ENCODE measurements at regions not wholly inside any gene's neighbourhood (a gene's known extent, or its start where the extent isn't known, plus 50 kb on each side); places are given as distances from the start of the nearest gene placed in this dataset.
"Not testable (repeated sequence)": the region's sequence is repeated elsewhere in the genome, so short reads cannot be mapped to it uniquely, and the experiment has no call there.

DNA sequence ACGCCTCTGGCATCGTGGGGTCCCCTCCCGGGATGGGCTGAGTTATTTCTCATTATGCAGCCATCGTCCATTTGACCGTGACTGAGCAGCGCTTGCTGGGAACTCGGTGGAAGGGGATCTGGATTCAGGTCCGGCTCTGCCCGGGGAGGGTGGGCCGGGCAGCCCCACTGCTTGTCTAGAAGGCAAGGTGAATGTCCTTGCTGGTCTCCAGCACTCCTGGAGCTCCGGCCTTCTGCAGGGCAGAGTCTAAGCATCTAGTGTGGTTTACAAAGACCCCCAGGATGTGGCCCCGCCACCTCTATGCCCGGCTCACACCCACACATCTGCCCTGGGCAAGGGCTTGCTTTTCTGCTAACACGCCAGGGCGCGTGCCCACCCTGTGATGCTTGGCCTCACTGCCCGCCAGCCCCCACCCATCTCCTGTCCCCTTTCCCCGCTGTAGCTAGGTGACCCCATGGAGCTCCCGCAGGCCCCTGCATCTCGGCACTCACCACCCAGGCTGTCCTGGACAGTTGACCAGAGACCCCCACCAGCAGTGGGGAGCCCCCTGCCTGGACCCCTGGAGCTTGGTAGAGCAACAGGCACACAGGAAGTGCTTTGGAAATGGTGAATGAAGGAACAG, 151.0 kb upstream of the CHST15 start:
- no peak for DNase-seq (ENCODE audit: low read depth, low spot score)

DNA sequence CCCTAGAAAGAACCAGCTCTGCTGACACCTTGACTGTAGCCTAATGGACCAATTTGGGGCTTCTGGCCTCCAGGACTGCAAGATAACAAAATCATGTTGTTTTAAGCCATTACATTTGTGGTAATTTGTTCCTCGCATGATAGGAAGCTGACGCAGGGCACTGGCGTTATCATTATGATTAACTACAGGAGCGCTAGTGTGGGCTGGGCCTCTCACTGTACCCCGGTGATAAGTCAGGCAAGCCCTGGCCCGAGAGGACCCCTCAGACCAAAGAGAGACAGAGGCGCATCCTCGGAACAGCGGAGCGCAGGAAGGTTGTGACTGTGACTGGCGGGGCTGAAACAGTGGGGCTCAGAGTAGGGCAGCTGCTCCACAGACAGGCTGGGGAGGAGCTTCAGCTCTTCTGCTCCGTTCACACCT, 150.3 kb upstream of the CHST15 start:
- no peak for DNase-seq (ENCODE audit: low read depth, low spot score)

DNA sequence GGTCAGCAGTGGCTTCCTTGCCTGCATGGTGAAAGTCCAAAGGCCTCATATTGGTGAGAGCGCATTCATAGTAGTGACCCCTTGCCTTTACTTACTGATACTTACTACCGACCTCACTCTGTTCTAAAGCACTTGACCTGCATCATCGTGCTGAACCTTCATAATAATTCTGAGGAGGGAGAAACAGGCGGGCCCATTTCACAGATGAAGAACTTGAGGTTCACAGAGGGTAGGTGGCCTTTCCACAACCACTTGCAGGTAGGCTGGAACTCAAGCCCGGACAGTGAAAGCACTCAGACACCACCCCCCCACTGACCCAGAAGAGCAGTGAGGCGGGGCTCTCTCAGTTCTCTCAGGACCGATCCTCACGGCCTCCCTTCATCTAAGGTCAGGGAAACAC, 149.4 kb upstream of the CHST15 start:
- no peak for DNase-seq (ENCODE audit: low read depth, low spot score)

- no peak for DNase-seq (ENCODE audit: low read depth, low spot score)
Observed at GRCh38 chr10:124242365-124242764, 149.0 kb upstream of the CHST15 start.

- not testable (repeated sequence) for DNase-seq (ENCODE audit: low read depth, low spot score)
Observed at GRCh38 chr10:124241510-124241909, 148.1 kb upstream of the CHST15 start.

DNA sequence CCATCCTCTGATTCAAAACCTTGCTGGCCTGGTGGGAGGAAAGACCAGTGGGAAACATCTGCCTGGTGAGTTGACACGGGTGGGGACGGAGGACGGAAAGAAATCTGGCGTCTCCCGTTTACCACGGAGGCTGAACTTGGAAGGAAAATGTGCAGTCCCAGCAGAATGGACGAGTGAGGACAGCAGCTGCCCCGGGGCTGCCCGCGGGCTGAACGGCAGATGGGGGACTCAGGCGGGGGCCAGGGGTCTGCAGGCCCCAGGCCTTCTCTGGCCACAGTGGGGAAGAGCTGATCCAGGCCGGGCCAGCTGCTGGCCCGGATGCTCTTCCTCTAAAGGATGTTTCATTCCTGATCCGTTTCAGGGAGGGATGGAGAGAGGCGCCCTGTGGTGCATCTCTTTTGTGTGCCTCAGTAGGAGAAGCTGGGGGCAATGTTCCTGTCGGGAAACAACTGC, 147.5 kb upstream of the CHST15 start:
- DNase-seq (ENCODE audit: low read depth, low spot score): no peak

DNA sequence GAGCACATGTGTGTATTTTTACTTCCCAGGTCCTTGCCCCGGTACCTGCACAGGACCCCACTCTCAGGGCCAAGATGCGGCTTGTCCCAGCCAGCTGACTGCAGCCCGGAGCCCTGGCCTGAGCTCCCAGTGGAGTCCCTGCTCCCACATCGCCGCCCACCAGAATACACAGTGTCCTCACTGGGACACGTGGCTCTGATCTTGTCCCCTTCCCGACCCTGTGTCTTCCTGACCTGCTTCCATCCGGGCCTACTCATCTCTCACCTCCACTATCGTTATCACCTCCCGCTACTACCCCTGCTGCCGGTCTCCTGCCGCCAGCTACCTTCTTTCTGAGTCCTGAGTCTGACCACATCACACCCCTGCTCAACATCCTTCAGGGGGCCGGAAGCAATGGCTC, 146.3 kb upstream of the CHST15 start:
- DNase-seq (ENCODE audit: low read depth, low spot score): no peak

DNA sequence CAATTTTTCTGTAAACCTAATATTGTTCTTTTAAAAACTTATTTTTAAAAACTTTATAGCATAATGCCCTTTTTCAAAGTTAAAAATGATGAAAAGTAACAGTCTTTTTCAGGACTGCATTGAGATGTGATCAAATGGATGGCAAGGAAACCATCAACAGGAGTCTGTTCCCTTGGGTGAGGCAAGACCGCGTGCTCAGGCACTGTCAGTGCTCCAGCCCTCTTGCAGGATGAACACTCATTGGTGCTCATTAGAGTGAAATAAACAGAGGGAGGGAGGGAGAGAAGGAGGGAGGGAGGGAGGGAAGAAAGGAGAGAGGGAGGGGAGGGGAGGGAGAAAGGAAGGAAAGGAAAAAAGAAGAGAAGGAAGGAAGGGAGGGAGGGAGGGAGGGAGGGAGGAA, 145.7 kb upstream of the CHST15 start:
- DNase-seq (ENCODE audit: low read depth, low spot score): no peak

GRCh38 chr10:124238367-124238766, 145.0 kb upstream of the CHST15 start:
- no peak for DNase-seq (ENCODE audit: low read depth, low spot score)

GRCh38 chr10:124237282-124237961, 144.0 kb upstream of the CHST15 start:
- no peak for DNase-seq (ENCODE audit: low read depth, low spot score)

DNA sequence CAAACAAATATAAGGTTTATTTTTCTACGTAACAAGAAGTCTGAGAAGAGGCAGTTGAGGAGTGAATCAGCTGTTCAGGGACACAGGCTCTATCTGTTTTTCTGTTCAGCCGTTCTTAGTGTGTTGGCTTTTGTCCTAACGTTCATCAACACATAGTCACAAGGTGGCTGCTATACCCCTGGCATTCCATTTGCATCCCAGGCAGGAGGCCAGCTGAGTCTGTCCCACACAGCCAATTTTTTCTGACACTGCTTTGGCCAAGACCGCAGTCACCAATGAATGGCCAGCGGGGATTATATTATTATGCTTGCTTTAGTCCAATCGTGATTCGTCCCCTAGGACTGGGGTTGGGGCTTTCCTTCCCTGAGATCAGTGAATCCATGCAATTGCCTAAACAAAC, 143.4 kb upstream of the CHST15 start:
- no peak for DNase-seq (ENCODE audit: low read depth, low spot score)

DNA sequence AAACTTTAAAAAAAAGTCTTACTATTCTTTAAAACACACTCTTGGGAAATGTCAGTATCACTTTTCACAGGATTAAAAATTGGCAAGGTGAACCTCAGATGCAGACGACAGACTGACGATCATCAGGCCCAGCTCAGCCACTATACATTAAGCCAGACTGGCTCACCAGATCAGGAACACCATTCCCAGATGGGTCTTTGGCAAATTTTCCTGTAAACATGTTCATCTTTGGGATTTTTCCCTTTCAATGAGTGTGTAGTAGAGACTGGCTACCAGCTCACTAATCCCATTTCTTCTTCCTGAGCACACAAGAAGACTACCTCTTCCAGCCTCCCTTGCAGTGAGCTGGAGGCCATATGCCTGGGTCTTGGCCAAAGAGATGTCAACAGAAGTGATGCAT, 142.7 kb upstream of the CHST15 start:
- DNase-seq (ENCODE audit: low read depth, low spot score): no peak

GRCh38 chr10:124235232-124235631, 141.8 kb upstream of the CHST15 start:
- no peak for DNase-seq (ENCODE audit: low read depth, low spot score)

DNA sequence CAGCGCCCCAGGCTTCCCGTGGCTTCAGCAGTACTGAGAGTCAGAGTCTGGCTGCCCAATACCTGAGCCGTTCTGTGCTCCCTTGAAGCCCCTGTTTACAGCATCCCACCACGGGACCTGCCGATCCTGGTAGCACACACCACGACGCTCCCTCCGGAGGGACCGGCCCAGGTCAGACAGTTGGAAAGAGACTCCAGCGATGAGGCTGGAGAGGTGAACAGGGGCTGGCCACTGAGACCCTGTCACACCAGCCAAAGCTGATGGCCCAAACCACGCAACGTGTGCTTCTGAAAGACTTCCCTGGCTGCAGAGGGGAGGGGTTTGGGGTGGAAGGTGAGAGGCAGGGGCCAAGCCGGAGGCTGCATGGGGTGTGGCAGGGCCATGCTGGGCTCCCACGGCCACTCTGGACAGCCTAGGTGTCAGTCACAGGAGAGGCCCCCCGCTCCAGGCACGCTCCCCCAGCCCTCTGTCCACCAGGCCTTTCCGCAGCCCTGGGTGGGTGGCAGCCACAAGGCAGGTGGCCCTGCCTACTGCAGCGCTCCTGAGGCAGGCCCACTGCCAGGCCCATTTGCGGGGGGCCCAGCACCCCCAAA, 140.2 kb upstream of the CHST15 start:
- no peak for DNase-seq (ENCODE audit: low read depth, low spot score)

DNA sequence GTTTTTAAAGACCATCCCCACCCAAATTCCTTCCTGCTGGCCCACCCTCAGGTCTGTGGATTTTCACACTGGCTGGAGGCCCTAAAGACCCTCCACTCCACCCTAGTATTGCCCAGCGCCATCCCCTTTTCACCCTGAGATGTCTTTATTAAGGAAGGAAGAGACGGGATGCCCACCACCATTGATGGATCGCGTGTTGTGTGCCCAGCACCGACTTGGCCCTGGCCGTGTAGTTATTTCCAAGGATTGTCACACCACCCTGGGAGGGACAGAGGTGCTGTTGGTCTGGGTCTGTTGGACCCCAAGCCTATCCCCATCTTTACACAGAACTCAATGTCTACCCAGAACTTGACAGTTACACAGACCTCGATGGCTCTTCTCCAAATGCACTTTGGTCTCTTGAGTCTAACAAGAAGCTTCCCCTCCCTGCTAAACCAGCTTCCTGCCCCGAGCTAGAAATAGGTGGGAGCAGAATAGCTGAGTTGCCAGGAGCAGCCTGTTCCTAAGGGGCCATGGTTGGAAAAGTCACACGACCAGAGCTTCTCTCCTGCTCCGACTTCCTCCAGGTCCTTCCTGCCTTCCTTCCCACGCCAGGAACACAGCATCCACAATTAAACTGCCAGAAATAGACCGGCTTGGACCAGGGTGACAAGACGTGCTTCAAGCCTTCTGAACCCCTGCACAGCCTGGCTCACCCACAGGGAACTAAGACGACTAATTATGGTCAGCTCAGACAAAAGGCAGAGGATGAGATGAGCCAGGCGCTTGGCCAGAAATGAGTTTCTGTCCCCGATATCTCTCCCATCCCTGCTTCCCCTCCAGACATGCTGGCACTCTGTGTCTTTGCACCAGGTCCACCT, 139.5 kb upstream of the CHST15 start:
- DNase-seq (ENCODE audit: low read depth, low spot score): no peak

DNA sequence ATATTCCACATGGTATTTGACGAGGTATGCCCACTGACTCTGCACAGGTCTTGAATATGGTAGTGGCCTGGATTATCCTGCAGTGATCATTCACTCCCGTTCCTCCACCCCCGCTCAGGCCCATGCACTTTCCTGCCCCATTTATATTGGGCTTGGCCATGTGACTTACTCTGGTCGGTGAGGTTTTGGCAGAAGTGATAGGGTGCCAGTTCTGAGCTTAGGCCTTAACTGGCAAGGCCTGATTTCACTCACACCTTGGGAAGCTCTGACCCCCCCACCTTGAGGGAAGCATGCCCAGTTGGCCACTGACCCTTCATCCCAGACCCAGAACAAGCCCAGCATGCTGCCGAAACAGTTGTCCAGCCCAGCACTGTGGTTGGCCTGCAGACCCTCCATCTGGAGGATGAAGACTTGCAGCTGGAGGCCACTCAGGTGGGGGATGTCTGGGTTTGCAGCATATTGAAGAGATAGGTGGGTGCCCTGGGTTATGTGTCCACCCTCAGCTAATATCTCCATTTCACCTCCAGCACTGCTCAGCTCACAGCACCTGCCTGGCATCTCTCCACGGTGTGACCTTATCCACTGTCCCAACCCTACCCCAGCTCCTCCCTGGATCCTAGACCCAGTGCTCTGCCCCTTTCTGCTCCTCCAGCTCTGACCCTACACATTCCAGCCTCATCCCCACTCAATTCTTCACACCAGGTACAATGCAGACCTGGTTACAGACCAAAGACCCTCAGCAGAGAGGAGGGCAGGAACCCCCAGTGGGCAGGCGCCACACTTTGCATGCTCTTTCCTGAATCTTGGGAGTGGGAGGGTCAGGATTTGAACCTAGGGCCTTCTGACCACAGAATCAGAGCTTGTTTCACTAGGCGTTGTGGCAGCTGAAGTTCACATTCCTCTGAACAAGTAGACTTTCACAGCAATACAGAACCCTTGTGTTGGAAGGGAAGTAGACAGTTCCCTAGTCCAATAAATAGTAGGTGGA, 138.1 kb upstream of the CHST15 start:
- DNase-seq (ENCODE audit: low read depth, low spot score): no peak

GRCh38 chr10:124230635-124231167, 137.3 kb upstream of the CHST15 start:
- no peak for DNase-seq (ENCODE audit: low read depth, low spot score)

DNA sequence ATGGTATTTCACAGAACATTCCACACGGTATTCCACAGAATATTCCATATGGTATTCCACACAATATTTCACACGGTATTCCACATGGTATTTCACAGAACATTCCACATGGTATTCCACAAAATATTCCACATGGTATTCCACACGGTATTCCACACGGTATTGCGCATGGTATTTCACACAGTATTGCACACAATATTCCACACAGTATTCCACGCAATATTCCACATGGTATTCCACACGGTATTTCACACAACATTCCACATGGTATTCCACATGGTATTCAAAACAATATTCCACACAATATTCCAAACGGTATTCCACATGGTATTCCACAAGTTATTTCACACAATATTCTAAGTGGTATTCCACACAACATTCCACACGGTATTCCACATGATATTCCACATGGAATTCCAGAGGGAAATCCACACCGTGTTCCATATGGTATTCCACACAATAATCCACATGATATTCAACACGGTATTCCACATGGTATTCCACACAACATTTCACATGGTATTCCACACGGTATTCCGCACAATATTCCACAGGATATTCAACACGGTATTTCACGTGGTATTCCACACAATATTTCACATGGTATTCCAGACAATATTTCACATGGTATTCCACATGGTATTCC, 136.7 kb upstream of the CHST15 start:
- no peak for DNase-seq (ENCODE audit: low read depth, low spot score)

GRCh38 chr10:124229201-124229988, 136.0 kb upstream of the CHST15 start:
- DNase-seq (ENCODE audit: low read depth, low spot score): no peak

All from brain pericyte (primary cell).